ENCODE measurements at regions not wholly inside any gene's neighbourhood (a gene's known extent, or its start where the extent isn't known, plus 50 kb on each side); places are given as distances from the start of the nearest gene placed in this dataset.
"Not testable (repeated sequence)": the region's sequence is repeated elsewhere in the genome, so short reads cannot be mapped to it uniquely, and the experiment has no call there.

DNA sequence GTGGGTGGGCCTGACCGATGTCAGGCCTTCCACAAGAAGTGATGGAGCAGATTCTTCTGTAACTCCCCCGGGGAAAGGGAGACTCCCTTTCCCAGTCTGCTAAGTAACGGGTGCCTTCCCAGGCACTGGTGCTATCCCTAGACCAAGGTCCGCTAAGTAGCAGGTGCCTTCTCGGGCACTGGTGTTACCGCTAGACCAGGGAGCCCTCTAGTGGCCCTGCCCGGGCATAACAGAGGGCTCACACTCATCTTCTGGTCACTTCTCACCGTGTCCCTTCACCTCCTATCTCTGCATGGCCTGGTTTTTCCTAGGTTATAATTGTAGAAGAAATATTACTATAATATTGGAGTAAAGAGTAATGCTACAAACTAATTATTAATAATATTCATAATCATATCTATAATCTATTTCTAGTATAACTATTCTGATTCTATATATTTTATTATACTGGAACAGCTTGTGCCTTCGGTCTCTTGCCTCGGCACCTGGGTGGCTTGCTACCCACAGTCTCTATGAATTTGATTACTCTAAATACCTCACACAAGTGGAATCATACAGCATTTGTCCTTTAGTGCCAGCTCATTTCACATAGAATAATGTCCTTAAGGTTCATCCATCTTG, 1378.7 kb downstream of the XPNPEP1 start:
- Histone ChIP-seq H3K36me3 (ENCODE audit: control insufficient read depth, insufficient read depth, low read length) (no peaks in the 10 kb centered on the region), H3K4me3 (ENCODE audit: low read depth, low read length) (no peak overlapping the region), H3K27me3 (ENCODE audit: control insufficient read depth, insufficient read depth, low read length) (no peaks in the 10 kb centered on the region)
- DNase-seq (ENCODE audit: low read depth) = no peak
- peak; percentile 97 for TF ChIP-seq CTCF (IDR thresholded peaks at IDR 0.05; ENCODE audit: insufficient read depth, low read length, poor library complexity, severe bottlenecking)

DNA sequence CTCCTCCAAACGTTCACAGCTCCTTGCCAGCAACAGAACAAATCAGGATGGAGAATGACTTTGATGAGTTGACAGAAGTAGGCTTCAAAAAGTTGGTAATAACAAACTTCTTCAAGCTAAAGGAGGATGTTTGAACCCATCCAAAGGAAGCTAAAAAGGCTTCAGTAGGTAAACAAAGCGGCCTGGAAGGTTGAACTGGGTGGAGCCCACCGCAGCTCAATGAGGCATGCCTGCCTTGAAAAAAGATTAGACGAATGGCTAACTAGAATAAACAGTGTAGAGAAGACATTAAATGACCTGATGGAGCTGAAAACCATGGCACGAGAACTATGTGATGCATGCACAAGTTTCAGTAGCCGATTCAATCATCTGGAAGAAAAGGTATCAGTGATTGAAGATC, 1369.0 kb upstream of the SORCS1 start:
- DNase-seq (ENCODE audit: low read depth); H3K27me3 ChIP-seq (ENCODE audit: control insufficient read depth, insufficient read depth, low read length); H3K36me3 ChIP-seq (ENCODE audit: control insufficient read depth, insufficient read depth, low read length); H3K4me3 ChIP-seq (ENCODE audit: low read depth, low read length): not testable (repeated sequence)

GRCh38 chr10:108523016-108523800, 1358.7 kb upstream of the SORCS1 start:
- DNase-seq (ENCODE audit: low read depth) = no peak
- H3K36me3 ChIP-seq (ENCODE audit: control insufficient read depth, insufficient read depth, low read length) = no peaks in the 10 kb centered on the region
- no peak for TF ChIP-seq CTCF (IDR thresholded peaks at IDR 0.05; ENCODE audit: insufficient read depth, low read length, poor library complexity, severe bottlenecking)
- H3K4me3 ChIP-seq (ENCODE audit: low read depth, low read length) = no peak overlapping the region
- no peaks in the 10 kb centered on the region for H3K27me3 ChIP-seq (ENCODE audit: control insufficient read depth, insufficient read depth, low read length)

GRCh38 chr10:108521827-108522492, 1357.5 kb upstream of the SORCS1 start:
- no peak overlapping the region for H3K4me3 ChIP-seq (ENCODE audit: low read depth, low read length)
- H3K36me3 ChIP-seq (ENCODE audit: control insufficient read depth, insufficient read depth, low read length) = no peaks in the 10 kb centered on the region
- no peak for TF ChIP-seq CTCF (IDR thresholded peaks at IDR 0.05; ENCODE audit: insufficient read depth, low read length, poor library complexity, severe bottlenecking)
- DNase-seq (ENCODE audit: low read depth) = no peak
- H3K27me3 ChIP-seq (ENCODE audit: control insufficient read depth, insufficient read depth, low read length) = no peaks in the 10 kb centered on the region

DNA sequence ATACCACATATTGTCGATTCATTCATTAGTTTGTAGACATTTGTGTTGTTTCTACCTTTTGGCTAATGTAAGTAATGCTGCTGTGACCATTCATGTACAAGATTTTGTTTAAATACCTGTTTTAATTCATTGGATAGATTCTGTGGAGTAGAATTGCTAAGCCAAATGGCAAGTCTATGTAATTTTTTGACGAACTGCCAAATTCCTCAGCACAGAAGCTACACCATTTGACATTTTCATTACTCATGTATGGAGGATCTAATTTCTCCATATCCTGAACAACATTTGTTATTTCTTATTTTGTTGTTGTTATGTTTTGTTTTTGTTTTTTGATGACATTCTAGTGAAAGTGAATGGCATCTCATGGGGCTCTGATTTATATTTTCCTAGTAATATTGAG, 1351.3 kb upstream of the SORCS1 start:
- H3K27me3 ChIP-seq (ENCODE audit: control insufficient read depth, insufficient read depth, low read length) = no peaks in the 10 kb centered on the region
- H3K36me3 ChIP-seq (ENCODE audit: control insufficient read depth, insufficient read depth, low read length) = no peaks in the 10 kb centered on the region
- H3K4me3 ChIP-seq (ENCODE audit: low read depth, low read length) = no peak overlapping the region
- DNase-seq (ENCODE audit: low read depth) = no peak
- no peak for TF ChIP-seq CTCF (IDR thresholded peaks at IDR 0.05; ENCODE audit: insufficient read depth, low read length, poor library complexity, severe bottlenecking)

- no peak overlapping the region for H3K4me3 ChIP-seq (ENCODE audit: low read depth, low read length)
- H3K36me3 ChIP-seq (ENCODE audit: control insufficient read depth, insufficient read depth, low read length) = no peaks in the 10 kb centered on the region
- DNase-seq (ENCODE audit: low read depth) = no peak
- no peaks in the 10 kb centered on the region for H3K27me3 ChIP-seq (ENCODE audit: control insufficient read depth, insufficient read depth, low read length)
- no peak for TF ChIP-seq CTCF (IDR thresholded peaks at IDR 0.05; ENCODE audit: insufficient read depth, low read length, poor library complexity, severe bottlenecking)
These were observed 1335.9 kb upstream of the SORCS1 start for GRCh38 chr10:108500396-108500795.
